ENCODE measurements at regions not wholly inside any gene's neighbourhood (a gene's known extent, or its start where the extent isn't known, plus 50 kb on each side); places are given as distances from the start of the nearest gene placed in this dataset.

DNA sequence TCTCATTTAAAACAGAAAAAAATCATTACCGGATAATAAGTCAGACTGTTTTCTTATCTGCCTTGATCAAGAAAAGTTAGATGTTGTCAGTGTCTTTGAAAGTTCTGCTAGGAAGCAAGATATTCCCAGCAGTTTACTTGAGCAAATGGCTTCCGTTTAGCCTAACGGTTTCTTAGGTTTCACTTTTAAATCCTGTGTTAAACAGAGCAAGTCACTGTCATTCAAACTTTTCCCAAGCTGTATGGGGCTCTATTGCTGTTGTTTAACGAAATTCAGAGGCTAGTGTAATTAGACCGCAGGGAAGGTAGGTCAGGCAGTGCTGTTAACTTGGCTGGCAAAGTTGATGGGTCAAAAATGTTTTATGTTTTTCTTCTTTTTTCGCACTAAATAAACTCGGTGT, 80.3 kb upstream of the NEIL3 start:
- peak; percentile 21 for DNase-seq (ENCODE audit: low read depth)
- H3K4me3 ChIP-seq (ENCODE audit: control insufficient read depth, low read depth, low read length): peak overlapping the region; percentile 33
- TF ChIP-seq, protein P1, sequence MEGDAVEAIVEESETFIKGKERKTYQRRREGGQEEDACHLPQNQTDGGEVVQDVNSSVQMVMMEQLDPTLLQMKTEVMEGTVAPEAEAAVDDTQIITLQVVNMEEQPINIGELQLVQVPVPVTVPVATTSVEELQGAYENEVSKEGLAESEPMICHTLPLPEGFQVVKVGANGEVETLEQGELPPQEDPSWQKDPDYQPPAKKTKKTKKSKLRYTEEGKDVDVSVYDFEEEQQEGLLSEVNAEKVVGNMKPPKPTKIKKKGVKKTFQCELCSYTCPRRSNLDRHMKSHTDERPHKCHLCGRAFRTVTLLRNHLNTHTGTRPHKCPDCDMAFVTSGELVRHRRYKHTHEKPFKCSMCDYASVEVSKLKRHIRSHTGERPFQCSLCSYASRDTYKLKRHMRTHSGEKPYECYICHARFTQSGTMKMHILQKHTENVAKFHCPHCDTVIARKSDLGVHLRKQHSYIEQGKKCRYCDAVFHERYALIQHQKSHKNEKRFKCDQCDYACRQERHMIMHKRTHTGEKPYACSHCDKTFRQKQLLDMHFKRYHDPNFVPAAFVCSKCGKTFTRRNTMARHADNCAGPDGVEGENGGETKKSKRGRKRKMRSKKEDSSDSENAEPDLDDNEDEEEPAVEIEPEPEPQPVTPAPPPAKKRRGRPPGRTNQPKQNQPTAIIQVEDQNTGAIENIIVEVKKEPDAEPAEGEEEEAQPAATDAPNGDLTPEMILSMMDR (conservative IDR thresholded peaks at IDR 0.05; ENCODE audit: control insufficient read depth, insufficient read depth, low read depth, low read length): no peak

DNA sequence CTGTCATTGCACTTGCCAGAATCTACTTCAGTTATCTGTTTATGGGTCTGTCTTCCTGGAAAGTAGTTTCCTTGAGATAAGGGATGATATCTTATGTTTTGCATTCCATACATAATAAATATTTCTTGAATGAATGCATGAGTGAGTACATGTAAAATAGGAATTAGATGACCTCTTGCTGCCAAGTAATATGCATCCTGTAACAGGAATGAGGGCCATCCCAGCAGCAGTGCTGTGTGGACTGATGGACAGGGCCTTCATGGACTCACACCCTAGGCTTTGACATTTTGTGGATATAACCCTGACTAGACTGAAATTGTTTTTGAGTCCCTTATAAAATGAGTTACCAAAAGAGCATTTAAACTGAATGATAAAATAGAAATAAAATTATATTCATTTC, 77.2 kb upstream of the NEIL3 start:
- no peak for DNase-seq (ENCODE audit: low read depth)
- no peak overlapping the region for H3K4me3 ChIP-seq (ENCODE audit: control insufficient read depth, low read depth, low read length)
- TF ChIP-seq, protein P1 (conservative IDR thresholded peaks at IDR 0.05; ENCODE audit: control insufficient read depth, insufficient read depth, low read depth, low read length): no peak

DNA sequence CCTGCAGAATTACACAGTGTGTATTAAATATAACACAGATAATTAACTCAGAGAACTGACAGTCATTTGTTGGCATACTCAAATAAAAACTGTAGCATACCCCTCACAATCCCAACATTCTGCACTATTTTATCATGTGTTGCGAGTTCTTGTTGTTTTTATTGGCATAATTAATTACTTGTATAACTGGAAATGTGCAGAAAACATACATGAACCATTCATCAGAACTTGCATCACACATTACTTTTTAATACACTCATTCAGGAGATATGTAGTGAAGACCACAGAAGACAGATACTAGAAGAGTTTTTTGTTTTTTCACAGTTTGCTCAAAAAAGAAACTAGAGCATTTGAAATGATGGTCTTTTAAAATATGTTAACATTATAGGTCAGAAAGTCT, 74.6 kb upstream of the NEIL3 start:
- no peak overlapping the region for H3K4me3 ChIP-seq (ENCODE audit: control insufficient read depth, low read depth, low read length)
- TF ChIP-seq, protein P1 (conservative IDR thresholded peaks at IDR 0.05; ENCODE audit: control insufficient read depth, insufficient read depth, low read depth, low read length): no peak
- DNase-seq (ENCODE audit: low read depth): peak; percentile 77

DNA sequence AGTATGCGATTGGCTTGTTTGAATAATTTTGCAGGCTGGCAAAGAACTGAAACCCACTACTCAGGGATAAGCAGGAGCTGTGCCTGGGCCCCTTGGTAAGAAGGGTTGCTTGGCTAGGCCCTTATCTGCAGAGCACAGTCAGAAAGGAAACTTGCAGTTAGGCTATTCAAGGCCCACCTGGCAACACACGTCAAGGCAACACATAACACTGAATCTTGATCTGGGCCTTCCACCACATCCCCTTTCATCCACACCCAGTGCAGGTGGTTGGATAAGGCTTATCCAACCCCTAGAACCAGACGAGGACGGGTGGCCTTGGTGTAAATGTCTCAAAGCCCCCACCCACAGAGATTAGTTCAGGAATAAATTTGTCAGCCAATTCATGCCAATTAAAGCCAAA, 72.8 kb upstream of the NEIL3 start:
- DNase-seq (ENCODE audit: low read depth): no peak
- H3K4me3 ChIP-seq (ENCODE audit: control insufficient read depth, low read depth, low read length): no peak overlapping the region
- TF ChIP-seq, protein P1 (conservative IDR thresholded peaks at IDR 0.05; ENCODE audit: control insufficient read depth, insufficient read depth, low read depth, low read length): no peak

DNA sequence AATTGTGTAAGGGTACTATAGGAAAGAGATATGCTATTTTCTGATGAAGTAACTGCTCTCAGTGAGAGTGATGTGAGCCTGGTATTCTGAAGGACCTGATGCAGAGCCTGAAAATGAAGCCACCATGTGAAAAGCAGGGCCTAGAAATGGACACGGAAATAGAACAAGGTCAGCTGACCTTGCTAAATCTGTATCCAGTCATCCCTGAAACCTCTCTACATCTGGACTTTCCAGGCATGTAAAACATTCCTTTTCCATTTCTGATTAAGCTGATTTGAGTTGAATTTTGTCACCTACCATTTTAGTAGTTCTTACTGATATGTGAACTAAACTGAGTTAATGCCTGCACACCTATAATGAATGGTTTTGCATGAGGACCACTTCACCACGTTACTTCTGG, 72.4 kb upstream of the NEIL3 start:
- no peak overlapping the region for H3K4me3 ChIP-seq (ENCODE audit: control insufficient read depth, low read depth, low read length)
- no peak for DNase-seq (ENCODE audit: low read depth)
- TF ChIP-seq, protein P1 (conservative IDR thresholded peaks at IDR 0.05; ENCODE audit: control insufficient read depth, insufficient read depth, low read depth, low read length): no peak

DNA sequence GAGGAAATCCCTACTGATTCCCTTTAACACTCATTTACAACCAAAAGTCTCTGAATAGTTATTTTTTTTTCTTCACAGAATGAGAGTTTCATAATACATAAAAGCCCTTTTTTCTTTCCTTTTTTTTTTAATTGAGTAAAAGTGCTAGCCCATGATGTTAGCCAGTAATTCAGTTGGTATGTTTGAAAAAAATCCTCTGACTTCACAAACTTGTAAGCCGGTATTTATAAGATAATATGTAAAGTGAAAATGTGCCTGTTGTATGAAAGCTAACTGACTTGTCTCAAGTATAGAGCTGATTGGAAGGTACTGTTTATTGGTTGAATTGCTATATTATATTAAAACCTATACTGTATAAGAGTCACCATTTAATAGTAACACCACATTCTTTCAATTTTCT, 70.2 kb upstream of the NEIL3 start:
- DNase-seq (ENCODE audit: low read depth): no peak
- TF ChIP-seq, protein P1 (conservative IDR thresholded peaks at IDR 0.05; ENCODE audit: control insufficient read depth, insufficient read depth, low read depth, low read length): no peak
- no peak overlapping the region for H3K4me3 ChIP-seq (ENCODE audit: control insufficient read depth, low read depth, low read length)

DNA sequence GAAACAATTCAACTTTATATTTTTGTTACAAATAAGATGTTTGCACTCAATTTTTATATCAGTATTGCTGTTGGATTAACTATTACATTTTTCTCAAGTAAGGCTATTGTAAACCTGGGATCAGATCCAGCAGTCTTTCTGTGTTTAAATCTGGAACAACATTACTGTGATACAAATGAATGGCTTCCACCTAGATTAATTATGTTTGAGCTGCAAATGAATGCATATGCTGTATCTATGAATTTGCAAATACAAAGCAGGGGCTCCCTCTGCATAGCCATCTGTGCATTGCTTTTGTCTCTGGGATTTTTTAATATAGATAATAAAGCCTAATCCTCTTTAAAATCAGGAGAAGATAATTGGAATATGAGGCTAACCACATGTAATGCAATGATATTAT, 69.8 kb upstream of the NEIL3 start:
- no peak overlapping the region for H3K4me3 ChIP-seq (ENCODE audit: control insufficient read depth, low read depth, low read length)
- no peak for DNase-seq (ENCODE audit: low read depth)
- TF ChIP-seq, protein P1 (conservative IDR thresholded peaks at IDR 0.05; ENCODE audit: control insufficient read depth, insufficient read depth, low read depth, low read length): no peak

Data from fibroblast of mammary gland (primary cell).